Body of pancreas (tissue), 4 donors: ENCODE measurements at regions not wholly inside any gene's neighbourhood (a gene's known extent, or its start where the extent isn't known, plus 50 kb on each side); places are given as distances from the start of the nearest gene placed in this dataset.
"Not testable (repeated sequence)": the region's sequence is repeated elsewhere in the genome, so short reads cannot be mapped to it uniquely, and the experiment has no call there.

Source experiments
- ATAC-seq: fragments of 150-250 bp; one replicate; pipeline ENCODE4 v1.9.1; 2016
- DNase-seq, 4 donors: peaks; one replicate each; pipeline ENCODE4 v3.0.0-alpha.2; 2019
- H3K27ac ChIP-seq, 4 donors: fragments of 200-600 bp; sonication (generic); 1 replicate in 3 of 4; 2 replicates in 1 of 4; pipeline versions ENCODE4 v1.5.1 to v1.6.1; 2016 to 2019; ENCODE audit warnings: mild to moderate bottlenecking in 1 of 4, mixed read lengths in 1 of 4, moderate library complexity in 1 of 4
- H3K27me3 ChIP-seq, 2 donors: fragments of 200-600 bp; sonication (generic); one replicate each; pipeline ENCODE4 v1.6.0; 2016; ENCODE audit warnings: mild to moderate bottlenecking in 1 of 2
- H3K36me3 ChIP-seq, 2 donors: fragments of 200-600 bp; sonication (generic); replicated peaks in 1 of 2; 2 replicates each; pipeline ENCODE4 v1.5.1; 2016; ENCODE audit warnings: low read depth in 2 of 2; ENCODE audit not compliant: insufficient read depth in 1 of 2
- H3K4me1 ChIP-seq: fragments of 200-600 bp; sonication (generic); one replicate; pipeline ENCODE4 v1.6.0; 2016
- H3K4me3 ChIP-seq, 2 donors: fragments of 200-600 bp; sonication (generic); 1 replicate in 1 of 2; 2 replicates in 1 of 2; pipeline ENCODE4 v1.5.1; 2016 to 2019
- H3K9me3 ChIP-seq, 3 donors: fragments of 200-600 bp; sonication (generic); 1 replicate in 2 of 3; 2 replicates in 1 of 3; pipeline ENCODE4 v1.5.1; 2016
- POLR2A ChIP-seq, 3 donors: fragments of 450-650 bp; IDR thresholded peaks; one replicate each; pipeline ENCODE4 v1.6.1; 2016; ENCODE audit warnings: antibody characterized with exemption in 3 of 3, mild to moderate bottlenecking in 2 of 3
- WGBS, 2 donors: methylation state at CpG; one replicate each; pipeline ENCODE4 v1.1.5; 2017; 5-methylcytosine and 5-hydroxymethylcytosine counted together
- intact Hi-C: fragments of 100-400 bp; cut with DNase I; formaldehyde crosslinking; loops from one replicate; pipeline ENCODE4 v1.15.1; 2023
- TF ChIP-seq, protein P1 (sequence below), 7 experiments: fragments of 450-650 bp in 4 of 7; fragments of 200-600 bp in 3 of 7; sonication (generic) in 3 of 7; IDR thresholded peaks; one replicate each; pipeline ENCODE4 v1.5.1; 2016 to 2019; ENCODE audit warnings: antibody characterized with exemption in 7 of 7

DNA sequence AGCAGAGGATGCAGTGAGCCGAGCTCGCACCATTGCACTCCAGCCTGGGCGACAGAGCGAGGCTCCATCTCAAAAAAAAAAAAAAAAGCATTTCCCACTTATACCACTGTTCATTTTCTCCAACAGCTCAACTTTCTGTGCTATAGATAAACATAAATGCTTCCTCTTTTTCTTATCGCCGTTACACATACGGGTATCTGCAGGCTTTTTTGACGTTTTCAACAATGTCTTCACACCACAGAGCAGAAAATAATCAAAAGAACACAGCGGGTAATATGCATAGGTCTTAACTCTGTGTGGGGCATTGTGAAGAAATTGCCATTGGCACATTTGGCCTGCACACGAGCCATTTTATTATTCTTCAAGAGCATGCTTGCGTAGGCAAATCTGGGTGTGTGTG is 86.4 kb downstream of the CAPZA3 start:
- Histone ChIP-seq H3K27ac (no peak overlapping the region), H3K27me3 (no peaks in the 10 kb centered on the region)

DNA sequence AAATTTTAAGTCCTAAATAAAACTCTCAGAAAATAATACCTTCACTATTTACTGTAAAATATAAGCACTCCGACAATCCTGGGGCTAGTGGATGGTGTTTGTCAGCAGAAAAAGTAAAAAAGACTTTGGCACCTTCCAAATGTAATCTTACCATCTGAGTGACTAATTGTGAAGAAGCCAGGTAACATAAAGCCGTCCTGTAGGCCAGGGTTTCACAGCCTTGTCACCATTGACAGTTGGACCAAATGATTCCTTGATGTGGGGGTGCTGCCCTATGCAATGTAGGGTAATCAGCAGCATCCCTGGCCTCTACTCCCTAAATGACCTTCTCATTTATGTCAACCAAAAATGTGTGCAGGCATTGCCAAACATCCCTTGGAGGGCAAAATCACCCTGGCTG is 87.2 kb downstream of the CAPZA3 start:
- DNase-seq: no peak
- H3K9me3 ChIP-seq: no peaks in the 10 kb centered on the region
- WGBS, 2 donors: 86 to 95% methylated on average over 2 of the region's 2 CpGs
- no peak overlapping the region for H3K27ac ChIP-seq
- intact Hi-C loops: no loop called here
- H3K4me1 ChIP-seq: no peaks in the 10 kb centered on the region
- ATAC-seq: no peak
- H3K4me3 ChIP-seq: no peak overlapping the region
- TF ChIP-seq, protein P1, sequence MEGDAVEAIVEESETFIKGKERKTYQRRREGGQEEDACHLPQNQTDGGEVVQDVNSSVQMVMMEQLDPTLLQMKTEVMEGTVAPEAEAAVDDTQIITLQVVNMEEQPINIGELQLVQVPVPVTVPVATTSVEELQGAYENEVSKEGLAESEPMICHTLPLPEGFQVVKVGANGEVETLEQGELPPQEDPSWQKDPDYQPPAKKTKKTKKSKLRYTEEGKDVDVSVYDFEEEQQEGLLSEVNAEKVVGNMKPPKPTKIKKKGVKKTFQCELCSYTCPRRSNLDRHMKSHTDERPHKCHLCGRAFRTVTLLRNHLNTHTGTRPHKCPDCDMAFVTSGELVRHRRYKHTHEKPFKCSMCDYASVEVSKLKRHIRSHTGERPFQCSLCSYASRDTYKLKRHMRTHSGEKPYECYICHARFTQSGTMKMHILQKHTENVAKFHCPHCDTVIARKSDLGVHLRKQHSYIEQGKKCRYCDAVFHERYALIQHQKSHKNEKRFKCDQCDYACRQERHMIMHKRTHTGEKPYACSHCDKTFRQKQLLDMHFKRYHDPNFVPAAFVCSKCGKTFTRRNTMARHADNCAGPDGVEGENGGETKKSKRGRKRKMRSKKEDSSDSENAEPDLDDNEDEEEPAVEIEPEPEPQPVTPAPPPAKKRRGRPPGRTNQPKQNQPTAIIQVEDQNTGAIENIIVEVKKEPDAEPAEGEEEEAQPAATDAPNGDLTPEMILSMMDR (IDR thresholded peaks at IDR 0.05): no peak
- TF ChIP-seq POLR2A (IDR thresholded peaks at IDR 0.05): no peak
- H3K27me3 ChIP-seq: no peaks in the 10 kb centered on the region
- H3K36me3 ChIP-seq: no peaks in the 10 kb centered on the region

More for the DNA sequence above, 86.4 kb downstream of the CAPZA3 start:
- intact Hi-C loops: no loop called here
- ATAC-seq: no peak
- no peaks in the 10 kb centered on the region for H3K9me3 ChIP-seq
- H3K4me3 ChIP-seq: no peak overlapping the region
- no peaks in the 10 kb centered on the region for H3K4me1 ChIP-seq
- WGBS, 2 donors: 66 to 79% methylated on average over 11 of the region's 11 CpGs
- H3K36me3 ChIP-seq: no peaks in the 10 kb centered on the region
- no peak for TF ChIP-seq POLR2A (IDR thresholded peaks at IDR 0.05)
- TF ChIP-seq, protein P1 (IDR thresholded peaks at IDR 0.05): no peak
- no peak for DNase-seq

DNA sequence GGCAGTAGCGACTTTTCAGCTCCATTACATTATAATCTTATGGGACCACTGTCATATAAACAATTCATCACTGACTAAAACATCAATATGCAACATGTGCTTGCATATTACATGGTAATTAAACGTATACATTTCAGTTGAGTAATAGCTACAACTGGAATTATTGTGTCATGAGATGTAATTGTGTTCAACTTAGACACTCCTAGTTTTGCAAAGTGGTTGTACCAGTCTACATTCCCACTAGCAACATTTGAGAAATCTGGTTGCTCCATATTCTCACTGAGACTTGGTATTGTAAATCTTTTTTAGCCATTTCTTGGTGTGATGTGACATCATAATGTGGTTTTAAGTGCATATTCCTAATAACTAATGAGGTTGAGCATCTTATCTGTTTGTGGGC is 90.0 kb downstream of the CAPZA3 start:
- Histone ChIP-seq H3K4me1 (no peaks in the 10 kb centered on the region), H3K4me3 (no peak overlapping the region), H3K9me3 (no peaks in the 10 kb centered on the region), H3K27me3 (no peaks in the 10 kb centered on the region), H3K27ac (no peak overlapping the region), H3K36me3 (no peaks in the 10 kb centered on the region)
- intact Hi-C loops: no loop called here
- no peak for TF ChIP-seq POLR2A (IDR thresholded peaks at IDR 0.05)
- TF ChIP-seq, protein P1 (IDR thresholded peaks at IDR 0.05): no peak
- ATAC-seq: no peak
- 66 to 71% methylated on average over 2 of the region's 2 CpGs for WGBS, 2 donors
- DNase-seq: no peak

DNA sequence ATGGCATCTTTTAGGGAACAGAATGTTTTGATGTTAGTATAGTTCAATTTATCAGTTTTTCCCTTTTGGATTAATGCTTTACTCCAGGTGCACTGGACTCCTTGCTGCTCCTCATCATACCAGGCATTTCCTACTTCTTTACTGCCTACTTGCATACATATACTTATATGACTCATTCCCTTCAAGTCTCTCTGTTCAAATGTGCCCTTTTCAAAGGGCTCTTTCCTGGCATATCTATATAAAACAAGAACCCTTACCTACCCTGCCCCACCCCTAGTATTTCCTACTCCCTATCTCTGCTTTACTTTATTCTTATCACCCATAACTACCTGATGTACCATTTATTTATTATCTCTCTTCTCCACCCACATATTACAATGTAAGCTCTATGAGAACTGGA is 90.6 kb downstream of the CAPZA3 start:
- ATAC-seq (no peak), DNase-seq (no peak)
- Histone ChIP-seq H3K27me3 (no peaks in the 10 kb centered on the region), H3K4me1 (no peaks in the 10 kb centered on the region), H3K27ac (no peak overlapping the region), H3K9me3 (no peaks in the 10 kb centered on the region), H3K36me3 (no peaks in the 10 kb centered on the region), H3K4me3 (no peak overlapping the region)
- TF ChIP-seq, protein P1 (IDR thresholded peaks at IDR 0.05): no peak
- intact Hi-C loops: no loop called here

DNA sequence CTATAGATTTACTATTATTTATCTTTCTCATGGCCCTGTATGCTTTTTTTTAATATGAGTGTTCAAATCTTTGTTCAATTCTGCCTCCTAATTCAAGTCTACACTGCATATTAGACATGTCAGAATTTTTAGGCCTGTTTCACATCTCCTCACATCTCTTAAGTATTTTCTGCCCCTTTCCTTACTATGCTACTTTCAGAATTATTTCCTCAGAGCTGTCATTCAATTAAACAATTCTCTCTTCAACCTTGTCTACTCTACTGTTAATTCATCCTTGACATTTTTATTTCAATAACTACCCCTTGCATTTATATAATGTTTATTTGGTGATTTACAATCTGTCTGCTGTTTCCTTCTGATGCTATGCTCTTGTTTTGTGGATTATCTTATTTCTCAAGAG is 91.1 kb downstream of the CAPZA3 start:
- intact Hi-C loops: no loop called here
- H3K4me3 ChIP-seq: no peak overlapping the region
- DNase-seq (no peak), ATAC-seq (no peak)
- TF ChIP-seq POLR2A (IDR thresholded peaks at IDR 0.05): no peak
- TF ChIP-seq, protein P1 (IDR thresholded peaks at IDR 0.05): no peak
- H3K4me1 ChIP-seq: no peaks in the 10 kb centered on the region
- H3K9me3 ChIP-seq: no peaks in the 10 kb centered on the region
- no peaks in the 10 kb centered on the region for H3K36me3 ChIP-seq
- H3K27ac ChIP-seq: no peak overlapping the region
- H3K27me3 ChIP-seq: no peaks in the 10 kb centered on the region

DNA sequence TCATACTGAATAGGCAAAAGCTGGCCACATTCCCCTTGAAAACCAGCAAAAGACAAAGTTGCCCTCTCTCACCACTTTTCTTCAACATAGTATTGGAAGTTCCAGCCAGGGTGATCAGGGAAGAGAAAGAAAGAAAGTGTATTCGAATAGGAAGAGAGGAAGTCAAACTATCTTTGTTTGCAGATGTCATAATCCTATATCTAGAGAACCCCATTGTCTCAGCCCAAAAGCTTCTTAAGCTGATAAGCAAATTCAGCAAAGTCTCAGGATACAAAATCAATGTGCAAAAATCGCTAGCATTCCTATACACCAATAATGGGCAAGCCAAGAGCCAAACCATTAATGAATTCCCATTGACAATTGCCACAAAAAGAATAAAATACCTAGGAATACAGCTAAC is 95.0 kb downstream of the CAPZA3 start:
- H3K9me3 ChIP-seq, H3K36me3 ChIP-seq, DNase-seq, H3K4me3 ChIP-seq, H3K27ac ChIP-seq, ATAC-seq, H3K27me3 ChIP-seq, H3K4me1 ChIP-seq, intact Hi-C loops: not testable (repeated sequence)
- WGBS, 2 donors: 38 to 53% methylated on average over 2 of the region's 2 CpGs
